ENCODE measurements at regions not wholly inside any gene's neighbourhood (a gene's known extent, or its start where the extent isn't known, plus 50 kb on each side); places are given as distances from the start of the nearest gene placed in this dataset.

GRCh38 chr6:113073611-113074191 is 726.6 kb downstream of the RFPL4B start:
- Mint-ChIP-seq H3K4me3 (no peak overlapping the region), H3K4me1 (no peaks in the 10 kb centered on the region), H3K27me3 (no peaks in the 10 kb centered on the region), H3K36me3 (ENCODE audit: low read depth) (no peaks in the 10 kb centered on the region), H3K9me3 (peaks cover 16% of the 10 kb centered on the region), H3K27ac (no peak overlapping the region)
- DNase-seq (no peak), ATAC-seq (no peak)

- H3K27ac Mint-ChIP-seq: no peak overlapping the region
- no peaks in the 10 kb centered on the region for H3K4me1 Mint-ChIP-seq
- peaks cover 6% of the 10 kb centered on the region for H3K9me3 Mint-ChIP-seq
- no peaks in the 10 kb centered on the region for H3K27me3 Mint-ChIP-seq
- no peaks in the 10 kb centered on the region for H3K36me3 Mint-ChIP-seq (ENCODE audit: low read depth)
- no peak for ATAC-seq
- H3K4me3 Mint-ChIP-seq: no peak overlapping the region
- no peak for DNase-seq
These were observed 729.0 kb downstream of the RFPL4B start for GRCh38 chr6:113076116-113076515.

GRCh38 chr6:113076816-113077215 is 729.7 kb downstream of the RFPL4B start:
- no peaks in the 10 kb centered on the region for H3K36me3 Mint-ChIP-seq (ENCODE audit: low read depth)
- no peak overlapping the region for H3K4me3 Mint-ChIP-seq
- H3K4me1 Mint-ChIP-seq: no peaks in the 10 kb centered on the region
- no peaks in the 10 kb centered on the region for H3K27me3 Mint-ChIP-seq
- no peak for DNase-seq
- ATAC-seq: no peak
- no peak overlapping the region for H3K27ac Mint-ChIP-seq
- H3K9me3 Mint-ChIP-seq: peaks cover 6% of the 10 kb centered on the region

GRCh38 chr6:113077794-113078193 is 730.7 kb downstream of the RFPL4B start:
- no peak for DNase-seq
- no peaks in the 10 kb centered on the region for H3K4me1 Mint-ChIP-seq
- H3K36me3 Mint-ChIP-seq (ENCODE audit: low read depth): no peaks in the 10 kb centered on the region
- H3K4me3 Mint-ChIP-seq: no peak overlapping the region
- H3K27me3 Mint-ChIP-seq: no peaks in the 10 kb centered on the region
- no peak for ATAC-seq
- no peak overlapping the region for H3K27ac Mint-ChIP-seq
- peaks cover 6% of the 10 kb centered on the region for H3K9me3 Mint-ChIP-seq

GRCh38 chr6:113078791-113079190 is 731.7 kb downstream of the RFPL4B start:
- ATAC-seq (no peak), DNase-seq (no peak)
- H3K27me3 Mint-ChIP-seq: no peaks in the 10 kb centered on the region
- H3K36me3 Mint-ChIP-seq (ENCODE audit: low read depth): no peaks in the 10 kb centered on the region
- no peak overlapping the region for H3K4me3 Mint-ChIP-seq
- H3K9me3 Mint-ChIP-seq: peaks cover 6% of the 10 kb centered on the region
- no peak overlapping the region for H3K27ac Mint-ChIP-seq
- no peaks in the 10 kb centered on the region for H3K4me1 Mint-ChIP-seq

- Mint-ChIP-seq H3K9me3 (peaks cover 12% of the 10 kb centered on the region), H3K27ac (no peak overlapping the region), H3K4me3 (no peak overlapping the region)
These were observed 735.6 kb downstream of the RFPL4B start for GRCh38 chr6:113082745-113083144.

GRCh38 chr6:113083947-113084346 is 736.8 kb downstream of the RFPL4B start:
- no peaks in the 10 kb centered on the region for H3K4me1 Mint-ChIP-seq

More at GRCh38 chr6:113082745-113083144, 735.6 kb downstream of the RFPL4B start:
- no peak for DNase-seq
- no peaks in the 10 kb centered on the region for H3K4me1 Mint-ChIP-seq
- H3K27me3 Mint-ChIP-seq: no peaks in the 10 kb centered on the region
- H3K36me3 Mint-ChIP-seq (ENCODE audit: low read depth): no peaks in the 10 kb centered on the region
- no peak for ATAC-seq

GRCh38 chr6:113089056-113089455 is 741.9 kb downstream of the RFPL4B start:
- H3K4me1 Mint-ChIP-seq: no peaks in the 10 kb centered on the region
- H3K27ac Mint-ChIP-seq: no peak overlapping the region
- ATAC-seq: no peak
- H3K36me3 Mint-ChIP-seq (ENCODE audit: low read depth): no peaks in the 10 kb centered on the region
- DNase-seq: no peak
- no peak overlapping the region for H3K4me3 Mint-ChIP-seq
- H3K27me3 Mint-ChIP-seq: no peaks in the 10 kb centered on the region
- peaks cover 12% of the 10 kb centered on the region for H3K9me3 Mint-ChIP-seq

More at GRCh38 chr6:113083947-113084346, 736.8 kb downstream of the RFPL4B start:
- H3K27ac Mint-ChIP-seq: no peak overlapping the region
- ATAC-seq (no peak), DNase-seq (no peak)
- no peaks in the 10 kb centered on the region for H3K36me3 Mint-ChIP-seq (ENCODE audit: low read depth)
- no peak overlapping the region for H3K4me3 Mint-ChIP-seq
- H3K27me3 Mint-ChIP-seq: no peaks in the 10 kb centered on the region
- peaks cover 8% of the 10 kb centered on the region for H3K9me3 Mint-ChIP-seq

- Mint-ChIP-seq H3K9me3 (peaks cover 9% of the 10 kb centered on the region), H3K36me3 (ENCODE audit: low read depth) (no peaks in the 10 kb centered on the region), H3K27ac (no peak overlapping the region), H3K4me3 (no peak overlapping the region), H3K4me1 (no peaks in the 10 kb centered on the region), H3K27me3 (no peaks in the 10 kb centered on the region)
- ATAC-seq (no peak), DNase-seq (no peak)
These were observed 745.7 kb downstream of the RFPL4B start for GRCh38 chr6:113092795-113093194.

GRCh38 chr6:113094779-113095178 is 747.6 kb downstream of the RFPL4B start:
- Mint-ChIP-seq H3K27me3 (no peaks in the 10 kb centered on the region), H3K4me3 (no peak overlapping the region), H3K27ac (no peak overlapping the region), H3K9me3 (peaks cover 4% of the 10 kb centered on the region), H3K4me1 (no peaks in the 10 kb centered on the region), H3K36me3 (ENCODE audit: low read depth) (no peaks in the 10 kb centered on the region)
- ATAC-seq: no peak
- DNase-seq: no peak

- Mint-ChIP-seq H3K36me3 (ENCODE audit: low read depth) (no peaks in the 10 kb centered on the region), H3K27me3 (no peaks in the 10 kb centered on the region), H3K4me1 (no peaks in the 10 kb centered on the region), H3K27ac (no peak overlapping the region), H3K4me3 (no peak overlapping the region), H3K9me3 (peaks cover 4% of the 10 kb centered on the region)
- no peak for ATAC-seq
- DNase-seq: no peak
These were observed 748.7 kb downstream of the RFPL4B start for GRCh38 chr6:113095841-113096240.

- no peak for DNase-seq
- no peak overlapping the region for H3K4me3 Mint-ChIP-seq
- no peaks in the 10 kb centered on the region for H3K36me3 Mint-ChIP-seq (ENCODE audit: low read depth)
- H3K27me3 Mint-ChIP-seq: no peaks in the 10 kb centered on the region
- H3K4me1 Mint-ChIP-seq: no peaks in the 10 kb centered on the region
- H3K27ac Mint-ChIP-seq: no peak overlapping the region
- ATAC-seq: no peak
- peaks cover 9% of the 10 kb centered on the region for H3K9me3 Mint-ChIP-seq
These were observed 754.4 kb upstream of the MARCKS start for GRCh38 chr6:113102761-113103160.

- no peak overlapping the region for H3K4me3 Mint-ChIP-seq
- H3K9me3 Mint-ChIP-seq: peaks cover 9% of the 10 kb centered on the region
- no peaks in the 10 kb centered on the region for H3K4me1 Mint-ChIP-seq
- H3K27me3 Mint-ChIP-seq: no peaks in the 10 kb centered on the region
- ATAC-seq: no peak
- H3K36me3 Mint-ChIP-seq (ENCODE audit: low read depth): no peaks in the 10 kb centered on the region
- H3K27ac Mint-ChIP-seq: no peak overlapping the region
- no peak for DNase-seq
These were observed 753.3 kb upstream of the MARCKS start for GRCh38 chr6:113103634-113104361.

- ATAC-seq (no peak), DNase-seq (no peak)
- Mint-ChIP-seq H3K27ac (no peak overlapping the region), H3K4me3 (no peak overlapping the region), H3K36me3 (ENCODE audit: low read depth) (no peaks in the 10 kb centered on the region), H3K9me3 (peaks cover 9% of the 10 kb centered on the region), H3K4me1 (no peaks in the 10 kb centered on the region), H3K27me3 (no peaks in the 10 kb centered on the region)
These were observed 752.6 kb upstream of the MARCKS start for GRCh38 chr6:113104541-113104940.

GRCh38 chr6:113104951-113105350 is 752.2 kb upstream of the MARCKS start:
- Mint-ChIP-seq H3K27ac (no peak overlapping the region), H3K27me3 (no peaks in the 10 kb centered on the region), H3K4me3 (no peak overlapping the region)

More at GRCh38 chr6:113104951-113105350, 752.2 kb upstream of the MARCKS start:
- H3K9me3 Mint-ChIP-seq: peaks cover 9% of the 10 kb centered on the region
- no peaks in the 10 kb centered on the region for H3K36me3 Mint-ChIP-seq (ENCODE audit: low read depth)
- no peaks in the 10 kb centered on the region for H3K4me1 Mint-ChIP-seq
- no peak for DNase-seq
- ATAC-seq: no peak
